ENCODE measurements at regions not wholly inside any gene's neighbourhood (a gene's known extent, or its start where the extent isn't known, plus 50 kb on each side); places are given as distances from the start of the nearest gene placed in this dataset.
"Not testable (repeated sequence)": the region's sequence is repeated elsewhere in the genome, so short reads cannot be mapped to it uniquely, and the experiment has no call there.

GRCh38 chr4:167897116-167897515, 195.2 kb upstream of the ANXA10 start:
- H3K4me3 ChIP-seq (ENCODE audit: control insufficient read depth, low read depth, low read length): no peak overlapping the region
- peak; percentile 13 for DNase-seq (ENCODE audit: low read depth)
- no peak for TF ChIP-seq CTCF (IDR thresholded peaks at IDR 0.05; ENCODE audit: control insufficient read depth, insufficient read depth, low read depth, low read length, missing control alignments)

GRCh38 chr4:167903291-167903721, 189.0 kb upstream of the ANXA10 start:
- DNase-seq (ENCODE audit: low read depth): no peak
- TF ChIP-seq CTCF (IDR thresholded peaks at IDR 0.05; ENCODE audit: control insufficient read depth, insufficient read depth, low read depth, low read length, missing control alignments): no peak
- no peak overlapping the region for H3K4me3 ChIP-seq (ENCODE audit: control insufficient read depth, low read depth, low read length)

GRCh38 chr4:167906851-167907250, 185.5 kb upstream of the ANXA10 start:
- DNase-seq (ENCODE audit: low read depth): no peak
- H3K4me3 ChIP-seq (ENCODE audit: control insufficient read depth, low read depth, low read length): no peak overlapping the region
- TF ChIP-seq CTCF (IDR thresholded peaks at IDR 0.05; ENCODE audit: control insufficient read depth, insufficient read depth, low read depth, low read length, missing control alignments): no peak

- DNase-seq (ENCODE audit: low read depth): no peak
- TF ChIP-seq CTCF (IDR thresholded peaks at IDR 0.05; ENCODE audit: control insufficient read depth, insufficient read depth, low read depth, low read length, missing control alignments): no peak
- H3K4me3 ChIP-seq (ENCODE audit: control insufficient read depth, low read depth, low read length): no peak overlapping the region
Measured at GRCh38 chr4:167908816-167909215, 183.5 kb upstream of the ANXA10 start.

- DNase-seq (ENCODE audit: low read depth); H3K4me3 ChIP-seq (ENCODE audit: control insufficient read depth, low read depth, low read length): not testable (repeated sequence)
Measured at GRCh38 chr4:167912535-167912934, 179.8 kb upstream of the ANXA10 start.

GRCh38 chr4:167918077-167918476, 174.3 kb upstream of the ANXA10 start:
- TF ChIP-seq CTCF (IDR thresholded peaks at IDR 0.05; ENCODE audit: control insufficient read depth, insufficient read depth, low read depth, low read length, missing control alignments): no peak
- no peak for DNase-seq (ENCODE audit: low read depth)
- H3K4me3 ChIP-seq (ENCODE audit: control insufficient read depth, low read depth, low read length): no peak overlapping the region

GRCh38 chr4:167930166-167930565, 162.2 kb upstream of the ANXA10 start:
- TF ChIP-seq CTCF (IDR thresholded peaks at IDR 0.05; ENCODE audit: control insufficient read depth, insufficient read depth, low read depth, low read length, missing control alignments): no peak
- no peak for DNase-seq (ENCODE audit: low read depth)

More at GRCh38 chr4:167930166-167930565, 162.2 kb upstream of the ANXA10 start:
- no peak overlapping the region for H3K4me3 ChIP-seq (ENCODE audit: control insufficient read depth, low read depth, low read length)
